ENCODE measurements at regions not wholly inside any gene's neighbourhood (a gene's known extent, or its start where the extent isn't known, plus 50 kb on each side); places are given as distances from the start of the nearest gene placed in this dataset.
"Not testable (repeated sequence)": the region's sequence is repeated elsewhere in the genome, so short reads cannot be mapped to it uniquely, and the experiment has no call there.

- intact Hi-C loops (cut with micrococcal nuclease) = no loop called here
- Histone ChIP-seq H3K4me1 (peaks cover 17% of the 10 kb centered on the region), H3K36me3 (no peaks in the 10 kb centered on the region)
Measured at GRCh38 chr6:163698086-163698485, 283.6 kb downstream of the QKI start.

GRCh38 chr6:163696311-163696710, 281.8 kb downstream of the QKI start:
- H3K9me3 ChIP-seq (replicated peaks); H3K4me3 ChIP-seq; H3K27me3 ChIP-seq (ENCODE audit: low read depth); intact Hi-C loops (cut with micrococcal nuclease); H3K4me1 ChIP-seq; DNase-seq; H3K36me3 ChIP-seq; H3K27ac ChIP-seq (replicated peaks): not testable (repeated sequence)

More at GRCh38 chr6:163698086-163698485, 283.6 kb downstream of the QKI start:
- no peak for TF ChIP-seq CTCF (IDR thresholded peaks at IDR 0.05; ENCODE audit: borderline replicate concordance)
- DNase-seq = no peak
- Histone ChIP-seq H3K4me3 (no peak overlapping the region), H3K27me3 (ENCODE audit: low read depth) (no peaks in the 10 kb centered on the region), H3K9me3 (replicated peaks) (no peaks in the 10 kb centered on the region), H3K27ac (replicated peaks) (no peak overlapping the region)

- Histone ChIP-seq H3K27ac (replicated peaks) (no peak overlapping the region), H3K4me3 (no peak overlapping the region), H3K36me3 (no peaks in the 10 kb centered on the region), H3K9me3 (replicated peaks) (no peaks in the 10 kb centered on the region), H3K4me1 (no peaks in the 10 kb centered on the region), H3K27me3 (ENCODE audit: low read depth) (no peaks in the 10 kb centered on the region)
- no peak for DNase-seq
- no peak for TF ChIP-seq CTCF (IDR thresholded peaks at IDR 0.05; ENCODE audit: borderline replicate concordance)
- intact Hi-C loops (cut with micrococcal nuclease) = no loop called here
Measured at GRCh38 chr6:163695414-163695864, 280.9 kb downstream of the QKI start.

GRCh38 chr6:163694988-163695398, 280.5 kb downstream of the QKI start:
- Histone ChIP-seq H3K9me3 (replicated peaks) (no peaks in the 10 kb centered on the region), H3K36me3 (no peaks in the 10 kb centered on the region), H3K27ac (replicated peaks) (no peak overlapping the region), H3K4me3 (no peak overlapping the region), H3K27me3 (ENCODE audit: low read depth) (no peaks in the 10 kb centered on the region), H3K4me1 (no peaks in the 10 kb centered on the region)
- TF ChIP-seq CTCF (IDR thresholded peaks at IDR 0.05; ENCODE audit: borderline replicate concordance) = no peak
- intact Hi-C loops (cut with micrococcal nuclease) = no loop called here
- DNase-seq = no peak

- Histone ChIP-seq H3K4me3 (no peak overlapping the region), H3K27ac (replicated peaks) (no peak overlapping the region), H3K27me3 (ENCODE audit: low read depth) (no peaks in the 10 kb centered on the region), H3K36me3 (no peaks in the 10 kb centered on the region), H3K9me3 (replicated peaks) (no peaks in the 10 kb centered on the region), H3K4me1 (no peaks in the 10 kb centered on the region)
- no peak for TF ChIP-seq CTCF (IDR thresholded peaks at IDR 0.05; ENCODE audit: borderline replicate concordance)
- intact Hi-C loops (cut with micrococcal nuclease) = no loop called here
- no peak for DNase-seq
Measured at GRCh38 chr6:163694072-163694471, 279.6 kb downstream of the QKI start.

GRCh38 chr6:163691049-163691448, 276.5 kb downstream of the QKI start:
- TF ChIP-seq CTCF (IDR thresholded peaks at IDR 0.05; ENCODE audit: borderline replicate concordance) = no peak
- intact Hi-C loops (cut with micrococcal nuclease) = no loop called here
- Histone ChIP-seq H3K27me3 (ENCODE audit: low read depth) (no peaks in the 10 kb centered on the region), H3K27ac (replicated peaks) (no peak overlapping the region), H3K9me3 (replicated peaks) (no peaks in the 10 kb centered on the region), H3K36me3 (no peaks in the 10 kb centered on the region), H3K4me3 (no peak overlapping the region), H3K4me1 (no peaks in the 10 kb centered on the region)
- no peak for DNase-seq

Data from left ventricle myocardium inferior (tissue), 1 donor.